B cell (primary cell): ENCODE measurements at regions not wholly inside any gene's neighbourhood (a gene's known extent, or its start where the extent isn't known, plus 50 kb on each side); places are given as distances from the start of the nearest gene placed in this dataset.

Experiments
- ATAC-seq: fragments of 200-7000 bp; cut with Tn5 transposase; one replicate; pipeline ENCODE4 v1.10.0; 2021; ENCODE audit warnings: low read depth, mild to moderate bottlenecking, moderate number of reproducible peaks, moderate library complexity
- CTCF ChIA-PET: fragments of 350-600 bp; sonication (Branson Sonifier 250); formaldehyde crosslinking; loops from one replicate; lab custom pipeline; 2021; ENCODE audit warnings: antibody characterized with exemption, inconsistent platforms; lab: Charles Lee
- POLR2A ChIA-PET: fragments of 350-600 bp; sonication (Branson Sonifier 250); formaldehyde crosslinking; loops from one replicate; lab custom pipeline; 2021; ENCODE audit warnings: antibody characterized with exemption; lab: Charles Lee
- DNase-seq: peaks from one replicate; pipeline ENCODE4 v3.0.0; 2013
- H2AFZ ChIP-seq: 2 replicates; pipeline ENCODE4 v1.6.1; 2012; ENCODE audit warnings: mild to moderate bottlenecking, low read depth, low read length; ENCODE audit not compliant: insufficient read depth, poor library complexity, severe bottlenecking
- H3K27ac ChIP-seq, 2 donors: 1 replicate in 1 of 2; 2 replicates in 1 of 2; pipeline ENCODE4 v1.5.1; 2012 to 2013; ENCODE audit warnings: low read length in 2 of 2, mild to moderate bottlenecking in 2 of 2, moderate library complexity in 1 of 2
- H3K27me3 ChIP-seq, 4 experiments: fragments of 200-600 bp in 1 of 4; sonication (generic) in 1 of 4; replicated peaks in 1 of 4; 1 replicate in 2 of 4; 2 replicates in 2 of 4; pipeline versions ENCODE4 v1.6.1 to v1.7.0; 2013 to 2016; ENCODE audit warnings: low read length in 3 of 4, mild to moderate bottlenecking in 2 of 4, mixed read lengths in 1 of 4, moderate library complexity in 1 of 4; ENCODE audit not compliant: insufficient read depth in 4 of 4, control insufficient read depth in 3 of 4; ENCODE audit errors: control extremely low read depth in 1 of 4
- H3K36me3 ChIP-seq, 2 experiments: replicated peaks in 1 of 2; 1 replicate in 1 of 2; 2 replicates in 1 of 2; pipeline versions ENCODE4 v1.6.1 to v1.7.1; 2013; ENCODE audit warnings: low read length in 1 of 2; ENCODE audit not compliant: insufficient read depth in 2 of 2, control insufficient read depth in 1 of 2; ENCODE audit errors: control extremely low read depth in 1 of 2, extremely low read depth in 1 of 2
- H3K4me1 ChIP-seq, 2 donors: fragments of 200-600 bp in 1 of 2; sonication (generic) in 1 of 2; 1 replicate in 1 of 2; 2 replicates in 1 of 2; pipeline versions ENCODE4 v1.5.1 to v1.6.1; 2013 to 2017; ENCODE audit warnings: low read length in 2 of 2; ENCODE audit not compliant: control insufficient read depth in 2 of 2, insufficient read depth in 2 of 2
- H3K4me2 ChIP-seq: replicated peaks from 2 replicates; pipeline ENCODE3; 2012; ENCODE audit warnings: mild to moderate bottlenecking, low read depth, low read length; ENCODE audit not compliant: poor library complexity, severe bottlenecking
- H3K4me3 ChIP-seq, 5 experiments: fragments of 200-600 bp in 1 of 5; sonication (generic) in 1 of 5; 1 replicate in 3 of 5; 2 replicates in 2 of 5; pipeline versions ENCODE4 v1.5.1 to v1.7.0; 2011 to 2016; ENCODE audit warnings: low read length in 4 of 5, mild to moderate bottlenecking in 4 of 5, low read depth in 2 of 5, control low read depth in 1 of 5, moderate library complexity in 1 of 5; ENCODE audit not compliant: insufficient read depth in 1 of 5; ENCODE audit errors: control extremely low read depth in 1 of 5, extremely low read depth in 1 of 5
- H3K79me2 ChIP-seq: fragments of 200-600 bp; sonication (generic); one replicate; pipeline ENCODE4 v1.6.0; 2016; ENCODE audit warnings: low read length; ENCODE audit not compliant: control insufficient read depth, insufficient read depth
- H3K9ac ChIP-seq: fragments of 200-600 bp; sonication (generic); 2 replicates; pipeline ENCODE4 v1.6.1; 2017; ENCODE audit warnings: mild to moderate bottlenecking, low read length, moderate library complexity
- H3K9me3 ChIP-seq, 3 donors: one replicate each; pipeline versions ENCODE4 v1.6.1 to v1.7.1; 2013; ENCODE audit warnings: low read length in 2 of 3; ENCODE audit not compliant: control insufficient read depth in 2 of 3, insufficient read depth in 1 of 3; ENCODE audit errors: control extremely low read depth in 1 of 3
- H4K20me1 ChIP-seq: 2 replicates; pipeline ENCODE4 v1.6.0; 2012; ENCODE audit warnings: mild to moderate bottlenecking, low read length; ENCODE audit not compliant: insufficient read depth, control insufficient read depth, poor library complexity, severe bottlenecking
- H3K27ac Mint-ChIP-seq: one replicate; pipeline ENCODE4 v1.8.0; 2021; ENCODE audit warnings: mixed read lengths
- H3K27me3 Mint-ChIP-seq: one replicate; pipeline ENCODE4 v1.8.0; 2021; ENCODE audit warnings: mixed read lengths
- H3K4me1 Mint-ChIP-seq: one replicate; pipeline ENCODE4 v1.8.0; 2021; ENCODE audit warnings: mixed read lengths
- H3K4me3 Mint-ChIP-seq: one replicate; pipeline ENCODE4 v1.8.0; 2021; ENCODE audit warnings: mixed read lengths
- H3K9me3 Mint-ChIP-seq: one replicate; pipeline ENCODE4 v1.8.0; 2022; ENCODE audit warnings: mixed read lengths; ENCODE audit not compliant: insufficient read depth
- CTCF ChIP-seq: fragments of 200-600 bp; IDR thresholded peaks from one replicate; pipeline ENCODE4 v1.8.0; 2022; ENCODE audit warnings: antibody characterized with exemption, mild to moderate bottlenecking
- EZH2 ChIP-seq: IDR thresholded peaks from 2 replicates; pipeline ENCODE4 v1.6.1; 2012; ENCODE audit warnings: borderline replicate concordance, low read depth, mild to moderate bottlenecking, moderate library complexity, low read length; ENCODE audit not compliant: insufficient read depth, poor library complexity, severe bottlenecking
- WGBS: methylation state at CpG from one replicate; pipeline ENCODE4 v1.1.5; 2013; ENCODE audit warnings: missing lambda C conversion rate; ENCODE audit not compliant: insufficient coverage; 5-methylcytosine and 5-hydroxymethylcytosine counted together
- intact Hi-C: fragments of 100-400 bp; cut with micrococcal nuclease; formaldehyde crosslinking; loops from one replicate; pipeline ENCODE4 v1.10.0; 2022

GRCh38 chr1:83023212-83023611, 975.7 kb downstream of the TTLL7 start:
- Histone ChIP-seq H3K27me3 (no peaks in the 10 kb centered on the region), H2AFZ (no peak overlapping the region), H3K4me3 (no peak overlapping the region), H3K36me3 (no peaks in the 10 kb centered on the region), H4K20me1 (no peaks in the 10 kb centered on the region), H3K9me3 (no peaks in the 10 kb centered on the region), H3K9ac (no peak overlapping the region), H3K4me2 (no peak overlapping the region), H3K79me2 (no peaks in the 10 kb centered on the region), H3K4me1 (no peaks in the 10 kb centered on the region), H3K27ac (no peak overlapping the region)
- WGBS = 100% methylated on average over 1 of the region's 2 CpGs
- H3K27ac Mint-ChIP-seq = no peak overlapping the region
- intact Hi-C loops = no loop called here
- ChIA-PET POLR2A (no interaction called here), CTCF (no interaction called here)
- H3K4me1 Mint-ChIP-seq = no peaks in the 10 kb centered on the region
- no peaks in the 10 kb centered on the region for H3K27me3 Mint-ChIP-seq
- peaks cover 8% of the 10 kb centered on the region for H3K9me3 Mint-ChIP-seq
- no peak for ATAC-seq
- H3K4me3 Mint-ChIP-seq = no peak overlapping the region
- no peak for DNase-seq
- TF ChIP-seq EZH2 (no peak), CTCF (no peak)

- ATAC-seq (no peak), DNase-seq (no peak)
- Histone ChIP-seq H2AFZ (no peak overlapping the region), H3K9me3 (no peaks in the 10 kb centered on the region), H3K27me3 (no peaks in the 10 kb centered on the region), H3K79me2 (no peaks in the 10 kb centered on the region), H3K27ac (no peak overlapping the region), H3K9ac (no peak overlapping the region), H3K4me2 (no peak overlapping the region), H3K4me3 (no peak overlapping the region), H3K36me3 (no peaks in the 10 kb centered on the region), H4K20me1 (no peaks in the 10 kb centered on the region), H3K4me1 (no peaks in the 10 kb centered on the region)
- Mint-ChIP-seq H3K27me3 (no peaks in the 10 kb centered on the region), H3K9me3 (peaks cover 8% of the 10 kb centered on the region), H3K4me1 (no peaks in the 10 kb centered on the region), H3K4me3 (no peak overlapping the region), H3K27ac (no peak overlapping the region)
- intact Hi-C loops = no loop called here
- WGBS = no CpG with 5 or more reads among the region's 1 CpG
- ChIA-PET POLR2A (no interaction called here), CTCF (no interaction called here)
- TF ChIP-seq EZH2 = no peak
- TF ChIP-seq CTCF = no peak
Measured at GRCh38 chr1:83022206-83022605, 976.7 kb downstream of the TTLL7 start.
